ENCODE measurements at regions not wholly inside any gene's neighbourhood (a gene's known extent, or its start where the extent isn't known, plus 50 kb on each side); places are given as distances from the start of the nearest gene placed in this dataset.

DNA sequence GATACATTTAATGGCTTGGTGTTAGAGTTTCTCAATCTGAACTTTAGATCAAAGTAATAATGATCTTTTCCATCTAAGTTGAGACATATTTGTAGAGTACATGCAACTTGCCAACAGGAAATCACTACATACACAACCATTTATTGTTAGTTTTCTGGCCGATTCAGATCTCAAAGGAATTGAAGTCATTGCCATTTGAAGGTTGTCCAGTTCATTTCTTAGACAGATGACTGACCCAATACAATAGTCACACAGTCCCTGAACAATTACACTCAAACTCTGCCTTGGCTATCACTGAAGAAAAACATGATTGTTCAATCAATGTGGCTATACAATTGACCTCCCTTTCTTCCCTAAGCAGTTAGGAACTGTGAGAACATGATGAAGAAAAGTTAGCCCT lies 753.2 kb upstream of the RIOK2 start:
- H3K4me1 Mint-ChIP-seq (ENCODE audit: unreplicated experiment) = no peaks in the 10 kb centered on the region

GRCh38 chr5:97937846-97938245 lies 754.8 kb upstream of the RIOK2 start:
- no peak for DNase-seq (ENCODE audit: extremely low spot score, unreplicated experiment)
- no peak overlapping the region for H3K27ac Mint-ChIP-seq (ENCODE audit: unreplicated experiment)
- peaks cover 5% of the 10 kb centered on the region for H3K9me3 Mint-ChIP-seq (ENCODE audit: unreplicated experiment)
- H3K4me3 Mint-ChIP-seq (ENCODE audit: unreplicated experiment) = no peak overlapping the region
- no peaks in the 10 kb centered on the region for H3K36me3 Mint-ChIP-seq (ENCODE audit: unreplicated experiment)
- TF ChIP-seq, protein P1, sequence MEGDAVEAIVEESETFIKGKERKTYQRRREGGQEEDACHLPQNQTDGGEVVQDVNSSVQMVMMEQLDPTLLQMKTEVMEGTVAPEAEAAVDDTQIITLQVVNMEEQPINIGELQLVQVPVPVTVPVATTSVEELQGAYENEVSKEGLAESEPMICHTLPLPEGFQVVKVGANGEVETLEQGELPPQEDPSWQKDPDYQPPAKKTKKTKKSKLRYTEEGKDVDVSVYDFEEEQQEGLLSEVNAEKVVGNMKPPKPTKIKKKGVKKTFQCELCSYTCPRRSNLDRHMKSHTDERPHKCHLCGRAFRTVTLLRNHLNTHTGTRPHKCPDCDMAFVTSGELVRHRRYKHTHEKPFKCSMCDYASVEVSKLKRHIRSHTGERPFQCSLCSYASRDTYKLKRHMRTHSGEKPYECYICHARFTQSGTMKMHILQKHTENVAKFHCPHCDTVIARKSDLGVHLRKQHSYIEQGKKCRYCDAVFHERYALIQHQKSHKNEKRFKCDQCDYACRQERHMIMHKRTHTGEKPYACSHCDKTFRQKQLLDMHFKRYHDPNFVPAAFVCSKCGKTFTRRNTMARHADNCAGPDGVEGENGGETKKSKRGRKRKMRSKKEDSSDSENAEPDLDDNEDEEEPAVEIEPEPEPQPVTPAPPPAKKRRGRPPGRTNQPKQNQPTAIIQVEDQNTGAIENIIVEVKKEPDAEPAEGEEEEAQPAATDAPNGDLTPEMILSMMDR (IDR thresholded peaks at IDR 0.05) = no peak
- H3K27me3 Mint-ChIP-seq (ENCODE audit: unreplicated experiment) = no peaks in the 10 kb centered on the region
- H3K4me1 Mint-ChIP-seq (ENCODE audit: unreplicated experiment) = no peaks in the 10 kb centered on the region

More for the DNA sequence above, 753.2 kb upstream of the RIOK2 start:
- H3K27me3 Mint-ChIP-seq (ENCODE audit: unreplicated experiment) = no peaks in the 10 kb centered on the region
- TF ChIP-seq, protein P1 (IDR thresholded peaks at IDR 0.05) = no peak
- no peaks in the 10 kb centered on the region for H3K36me3 Mint-ChIP-seq (ENCODE audit: unreplicated experiment)
- H3K4me3 Mint-ChIP-seq (ENCODE audit: unreplicated experiment) = no peak overlapping the region
- DNase-seq (ENCODE audit: extremely low spot score, unreplicated experiment) = no peak
- no peak overlapping the region for H3K27ac Mint-ChIP-seq (ENCODE audit: unreplicated experiment)
- peaks cover 5% of the 10 kb centered on the region for H3K9me3 Mint-ChIP-seq (ENCODE audit: unreplicated experiment)

- Mint-ChIP-seq H3K4me3 (ENCODE audit: unreplicated experiment) (no peak overlapping the region), H3K36me3 (ENCODE audit: unreplicated experiment) (no peaks in the 10 kb centered on the region), H3K27me3 (ENCODE audit: unreplicated experiment) (no peaks in the 10 kb centered on the region), H3K27ac (ENCODE audit: unreplicated experiment) (no peak overlapping the region), H3K4me1 (ENCODE audit: unreplicated experiment) (no peaks in the 10 kb centered on the region), H3K9me3 (ENCODE audit: unreplicated experiment) (peaks cover 5% of the 10 kb centered on the region)
- TF ChIP-seq, protein P1 (IDR thresholded peaks at IDR 0.05) = no peak
- no peak for DNase-seq (ENCODE audit: extremely low spot score, unreplicated experiment)
These were observed 760.0 kb upstream of the RIOK2 start for GRCh38 chr5:97943036-97943435.

DNA sequence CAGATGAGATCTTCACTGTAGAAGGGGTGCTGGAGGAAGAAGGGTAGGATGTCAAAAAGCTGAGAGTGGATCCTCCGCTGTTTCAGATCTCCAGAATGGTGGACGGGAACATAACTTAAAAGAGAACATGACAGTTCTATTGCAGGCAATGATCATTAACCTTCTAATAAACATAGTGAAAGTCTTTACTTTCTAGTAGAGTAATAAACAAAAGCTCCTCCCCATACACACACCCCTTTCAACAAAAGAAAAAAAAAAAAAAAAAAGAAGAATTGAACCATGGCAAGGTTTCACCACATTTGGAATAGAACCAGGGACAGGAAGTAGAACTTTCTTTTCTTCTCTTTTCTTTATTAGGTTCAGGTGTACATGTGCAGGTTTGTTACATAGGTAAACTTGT lies 768.1 kb upstream of the RIOK2 start:
- H3K4me3 Mint-ChIP-seq (ENCODE audit: unreplicated experiment) = no peak overlapping the region
- no peaks in the 10 kb centered on the region for H3K4me1 Mint-ChIP-seq (ENCODE audit: unreplicated experiment)
- DNase-seq (ENCODE audit: extremely low spot score, unreplicated experiment) = no peak
- H3K27ac Mint-ChIP-seq (ENCODE audit: unreplicated experiment) = no peak overlapping the region
- TF ChIP-seq, protein P1 (IDR thresholded peaks at IDR 0.05) = no peak
- H3K27me3 Mint-ChIP-seq (ENCODE audit: unreplicated experiment) = no peaks in the 10 kb centered on the region
- H3K36me3 Mint-ChIP-seq (ENCODE audit: unreplicated experiment) = no peaks in the 10 kb centered on the region
- peaks cover 3% of the 10 kb centered on the region for H3K9me3 Mint-ChIP-seq (ENCODE audit: unreplicated experiment)

GRCh38 chr5:97955450-97955849 lies 772.4 kb upstream of the RIOK2 start:
- Mint-ChIP-seq H3K27ac (ENCODE audit: unreplicated experiment) (no peak overlapping the region), H3K4me3 (ENCODE audit: unreplicated experiment) (no peak overlapping the region), H3K27me3 (ENCODE audit: unreplicated experiment) (no peaks in the 10 kb centered on the region), H3K36me3 (ENCODE audit: unreplicated experiment) (no peaks in the 10 kb centered on the region), H3K9me3 (ENCODE audit: unreplicated experiment) (peaks cover 3% of the 10 kb centered on the region), H3K4me1 (ENCODE audit: unreplicated experiment) (no peaks in the 10 kb centered on the region)
- TF ChIP-seq, protein P1 (IDR thresholded peaks at IDR 0.05) = no peak
- DNase-seq (ENCODE audit: extremely low spot score, unreplicated experiment) = no peak

Measured in osteocyte (in vitro differentiated cells).